BJ (cell line): ENCODE measurements at regions not wholly inside any gene's neighbourhood (a gene's known extent, or its start where the extent isn't known, plus 50 kb on each side); places are given as distances from the start of the nearest gene placed in this dataset.
"Not testable (repeated sequence)": the region's sequence is repeated elsewhere in the genome, so short reads cannot be mapped to it uniquely, and the experiment has no call there.

Experiments used
- CTCF ChIA-PET: fragments of 350-600 bp; formaldehyde crosslinking; extraction: SDS; loops from one replicate; lab custom pipeline; 2021; ENCODE audit warnings: antibody characterized with exemption, inconsistent platforms; lab: Yijun Ruan, JAX
- POLR2A ChIA-PET: fragments of 300-600 bp; sonication (Branson Sonifier 250); formaldehyde crosslinking; extraction: SDS; loops from one replicate; lab custom pipeline; 2021; ENCODE audit warnings: antibody characterized with exemption; lab: Charles Lee
- DNase-seq: peaks from one replicate; pipeline ENCODE4 v3.0.0-alpha.2; 2011; ENCODE audit warnings: low read depth
- H3K27me3 ChIP-seq: 2 replicates; pipeline ENCODE4 v1.6.0; 2011; ENCODE audit warnings: low read length; ENCODE audit not compliant: control insufficient read depth, insufficient read depth
- H3K36me3 ChIP-seq: 2 replicates; pipeline ENCODE4 v1.5.1; 2011; ENCODE audit warnings: low read length; ENCODE audit not compliant: control insufficient read depth, insufficient read depth
- H3K4me3 ChIP-seq: 2 replicates; pipeline ENCODE4 v1.5.1; 2011; ENCODE audit warnings: low read depth, mild to moderate bottlenecking, control low read depth, low read length
- TF ChIP-seq, protein P1 (sequence below): IDR thresholded peaks from 2 replicates; pipeline ENCODE4 v1.5.1; 2011; ENCODE audit warnings: low read depth, mild to moderate bottlenecking, control low read depth, inconsistent platforms, low read length, moderate library complexity; ENCODE audit not compliant: insufficient read depth

DNA sequence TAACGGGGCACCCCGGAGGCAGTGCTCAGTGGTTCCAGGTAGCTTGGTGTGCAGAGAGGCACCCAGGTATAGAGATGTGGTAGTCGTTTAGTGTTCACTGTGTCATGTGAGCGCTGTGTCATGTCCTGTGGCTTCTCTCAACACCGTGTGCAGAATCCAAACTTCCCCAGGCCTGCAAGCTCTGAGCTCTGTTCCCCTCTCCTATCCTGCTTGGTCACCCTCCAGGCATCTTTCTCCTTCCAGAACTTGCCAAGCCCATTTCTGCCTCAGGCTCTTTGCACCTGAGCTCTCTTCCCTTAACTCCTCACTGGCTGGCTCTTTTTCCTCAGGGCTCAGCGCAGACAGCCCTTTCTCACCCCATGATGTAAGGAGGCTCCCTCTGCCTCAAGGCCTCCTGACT lies 64.8 kb downstream of the CARTPT start:
- DNase-seq: no peak
- ChIA-PET POLR2A (no interaction called here), CTCF (interaction anchor here (0.5 to 2.8 kb wide), 16 partner anchors 10 to 536 kb away, joined by 3 to 34 read pairs (median 4); partner anchors contain the start of genes MRPS27 and PTCD2)
- Histone ChIP-seq H3K27me3 (peaks cover under 1% of the 10 kb centered on the region), H3K4me3 (no peak overlapping the region), H3K36me3 (no peaks in the 10 kb centered on the region)
- TF ChIP-seq, protein P1, sequence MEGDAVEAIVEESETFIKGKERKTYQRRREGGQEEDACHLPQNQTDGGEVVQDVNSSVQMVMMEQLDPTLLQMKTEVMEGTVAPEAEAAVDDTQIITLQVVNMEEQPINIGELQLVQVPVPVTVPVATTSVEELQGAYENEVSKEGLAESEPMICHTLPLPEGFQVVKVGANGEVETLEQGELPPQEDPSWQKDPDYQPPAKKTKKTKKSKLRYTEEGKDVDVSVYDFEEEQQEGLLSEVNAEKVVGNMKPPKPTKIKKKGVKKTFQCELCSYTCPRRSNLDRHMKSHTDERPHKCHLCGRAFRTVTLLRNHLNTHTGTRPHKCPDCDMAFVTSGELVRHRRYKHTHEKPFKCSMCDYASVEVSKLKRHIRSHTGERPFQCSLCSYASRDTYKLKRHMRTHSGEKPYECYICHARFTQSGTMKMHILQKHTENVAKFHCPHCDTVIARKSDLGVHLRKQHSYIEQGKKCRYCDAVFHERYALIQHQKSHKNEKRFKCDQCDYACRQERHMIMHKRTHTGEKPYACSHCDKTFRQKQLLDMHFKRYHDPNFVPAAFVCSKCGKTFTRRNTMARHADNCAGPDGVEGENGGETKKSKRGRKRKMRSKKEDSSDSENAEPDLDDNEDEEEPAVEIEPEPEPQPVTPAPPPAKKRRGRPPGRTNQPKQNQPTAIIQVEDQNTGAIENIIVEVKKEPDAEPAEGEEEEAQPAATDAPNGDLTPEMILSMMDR: no peak

DNA sequence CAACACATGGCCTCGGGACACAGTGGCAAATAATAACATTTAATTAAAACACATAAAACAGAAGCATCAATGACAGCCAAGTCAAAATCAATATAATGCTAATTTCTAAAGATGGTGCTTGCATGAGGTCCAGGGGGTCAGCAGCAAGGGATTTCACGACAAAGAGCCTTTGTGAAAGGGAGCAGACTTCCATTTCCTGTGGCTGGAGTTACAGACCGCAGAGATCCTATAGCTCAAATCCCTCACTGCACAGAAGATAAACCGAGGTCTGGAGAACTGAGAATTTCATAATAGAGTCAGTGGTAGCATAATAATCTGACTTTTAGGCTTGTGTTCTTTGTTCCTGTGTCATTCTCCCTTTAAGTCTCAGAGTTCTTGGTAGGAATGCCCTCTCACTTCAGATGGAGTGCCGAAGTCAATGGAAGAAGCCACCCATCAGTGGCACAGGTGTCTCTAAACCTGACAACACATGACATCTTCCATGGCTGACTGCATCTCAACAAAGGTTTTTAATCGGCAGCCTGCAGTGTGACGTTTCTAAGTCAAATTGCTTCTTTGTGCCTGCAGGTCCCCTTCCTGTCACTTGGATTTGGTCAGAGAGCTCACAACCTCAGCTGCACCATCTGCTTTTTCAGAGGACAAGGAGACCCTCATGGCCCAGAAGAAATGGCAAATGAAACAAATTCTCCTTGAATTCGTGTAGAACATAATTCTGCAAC lies 67.4 kb downstream of the CARTPT start:
- H3K36me3 ChIP-seq: no peaks in the 10 kb centered on the region
- H3K4me3 ChIP-seq: no peak overlapping the region
- TF ChIP-seq, protein P1: no peak
- peaks cover 3% of the 10 kb centered on the region for H3K27me3 ChIP-seq
- no peak for DNase-seq
- ChIA-PET POLR2A (interaction anchor here (0.7 kb wide), 1 partner anchor 739 kb away, joined by 3 read pairs; no protein-coding TSS in a partner anchor), CTCF (interaction anchor here (0.5 to 1.8 kb wide), 3 partner anchors 29 to 521 kb away, joined by 3 to 5 read pairs (median 4); no protein-coding TSS in a partner anchor)

DNA sequence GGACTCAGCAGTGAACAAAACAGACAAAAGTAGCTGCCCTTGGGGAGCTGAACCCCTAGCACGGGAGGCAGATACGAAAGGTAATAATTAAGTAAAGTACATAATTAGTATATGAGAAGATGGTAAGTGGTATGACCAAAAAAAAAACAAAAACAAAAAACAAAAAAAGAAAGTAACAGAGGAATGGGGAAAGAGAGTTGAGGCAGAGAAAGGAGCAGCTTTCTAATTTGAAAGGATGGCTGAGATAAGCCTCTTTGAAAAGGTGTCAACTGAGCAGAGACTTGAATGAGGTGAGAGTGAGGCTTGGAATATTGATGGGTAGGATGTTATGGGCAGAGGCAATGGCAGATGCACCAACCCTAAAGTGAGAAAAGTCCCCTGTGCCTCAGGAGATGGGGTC lies 69.7 kb downstream of the CARTPT start:
- Histone ChIP-seq H3K4me3 (no peak overlapping the region), H3K36me3 (no peaks in the 10 kb centered on the region), H3K27me3 (peaks cover 3% of the 10 kb centered on the region)
- CTCF ChIA-PET: interaction anchor here (2.0 kb wide), 1 partner anchor 14 kb away, joined by 4 read pairs; no protein-coding TSS in a partner anchor
- POLR2A ChIA-PET: no interaction called here
- TF ChIP-seq, protein P1: no peak
- DNase-seq: no peak

DNA sequence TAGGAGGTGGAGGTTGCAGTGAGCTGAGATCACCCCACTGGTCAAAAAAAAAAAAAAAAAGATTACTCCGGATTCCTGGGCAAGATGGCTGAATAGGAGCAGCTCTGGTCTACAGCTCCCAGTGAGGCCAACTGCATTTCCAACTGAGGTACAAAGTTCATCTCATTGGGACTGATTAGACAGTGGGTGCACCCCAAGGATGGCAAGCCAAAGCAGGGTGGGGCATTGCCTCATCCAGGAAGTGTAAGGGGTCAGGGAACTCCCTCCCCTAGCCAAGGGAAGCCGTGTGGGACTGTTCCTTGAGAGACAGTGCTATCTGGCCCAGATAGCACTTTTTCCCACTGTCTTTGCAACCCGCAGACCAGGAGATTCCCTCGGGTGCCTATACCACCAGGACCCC lies 70.7 kb downstream of the CARTPT start:
- Histone ChIP-seq H3K4me3 (no peak overlapping the region), H3K36me3 (no peaks in the 10 kb centered on the region), H3K27me3 (peaks cover 3% of the 10 kb centered on the region)
- TF ChIP-seq, protein P1: no peak
- ChIA-PET CTCF (no interaction called here), POLR2A (interaction anchor here (0.6 kb wide), 1 partner anchor 20 kb away, joined by 4 read pairs; no protein-coding TSS in a partner anchor)
- no peak for DNase-seq

DNA sequence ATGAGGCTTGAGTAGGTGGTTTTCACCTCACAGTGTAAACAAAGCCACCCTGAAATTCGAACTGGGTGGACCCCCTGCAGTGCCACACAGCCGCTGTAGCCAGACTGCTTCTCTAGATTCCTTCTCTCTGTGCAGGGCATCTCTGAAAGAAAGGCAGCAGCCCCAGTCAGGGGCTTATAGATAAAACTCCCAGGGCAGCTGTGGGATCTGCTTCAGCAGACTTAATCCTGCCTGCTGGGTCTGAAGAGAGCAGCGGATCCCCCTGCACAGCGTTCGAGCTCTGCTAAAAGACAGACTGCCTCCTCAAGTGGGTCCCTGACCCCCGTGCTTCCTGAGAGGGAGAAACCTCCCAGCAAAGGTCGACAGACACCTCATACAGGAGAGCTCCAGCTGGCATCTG lies 71.4 kb downstream of the CARTPT start:
- ChIA-PET POLR2A (interaction anchor here (0.6 kb wide), 1 partner anchor 20 kb away, joined by 4 read pairs; no protein-coding TSS in a partner anchor), CTCF (no interaction called here)
- no peaks in the 10 kb centered on the region for H3K36me3 ChIP-seq
- no peak overlapping the region for H3K4me3 ChIP-seq
- TF ChIP-seq, protein P1: no peak
- peaks cover 3% of the 10 kb centered on the region for H3K27me3 ChIP-seq
- DNase-seq: no peak

DNA sequence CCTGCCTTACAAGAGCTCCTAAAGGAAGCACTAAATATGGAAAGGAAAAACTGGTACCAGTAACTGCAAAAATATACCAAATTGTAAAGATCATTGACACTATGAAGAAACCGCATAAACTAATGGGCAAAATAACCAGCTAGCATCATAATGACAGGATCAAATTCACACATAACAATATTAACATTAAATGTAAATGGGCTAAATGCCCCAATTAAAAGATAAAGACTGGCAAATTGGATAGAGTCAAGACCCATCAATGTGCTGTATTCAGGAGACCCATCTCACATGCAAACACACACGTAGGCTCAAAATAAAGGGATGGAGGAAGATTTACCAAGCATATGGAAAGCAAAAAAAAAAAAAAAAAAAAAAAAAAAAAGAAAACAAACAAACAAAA lies 73.0 kb downstream of the CARTPT start:
- POLR2A ChIA-PET, H3K36me3 ChIP-seq, H3K4me3 ChIP-seq, H3K27me3 ChIP-seq, DNase-seq: not testable (repeated sequence)
- CTCF ChIA-PET: interaction anchor here (1.3 kb wide), 1 partner anchor 10 kb away, joined by 4 read pairs; no protein-coding TSS in a partner anchor
